CD1c-positive myeloid dendritic cell (primary cell): ENCODE measurements at regions not wholly inside any gene's neighbourhood (a gene's known extent, or its start where the extent isn't known, plus 50 kb on each side); places are given as distances from the start of the nearest gene placed in this dataset.

Experiments
- DNase-seq: peaks from one replicate; pipeline ENCODE4 v3.0.0-alpha.2; 2016; ENCODE audit errors: extremely low spot score

DNA sequence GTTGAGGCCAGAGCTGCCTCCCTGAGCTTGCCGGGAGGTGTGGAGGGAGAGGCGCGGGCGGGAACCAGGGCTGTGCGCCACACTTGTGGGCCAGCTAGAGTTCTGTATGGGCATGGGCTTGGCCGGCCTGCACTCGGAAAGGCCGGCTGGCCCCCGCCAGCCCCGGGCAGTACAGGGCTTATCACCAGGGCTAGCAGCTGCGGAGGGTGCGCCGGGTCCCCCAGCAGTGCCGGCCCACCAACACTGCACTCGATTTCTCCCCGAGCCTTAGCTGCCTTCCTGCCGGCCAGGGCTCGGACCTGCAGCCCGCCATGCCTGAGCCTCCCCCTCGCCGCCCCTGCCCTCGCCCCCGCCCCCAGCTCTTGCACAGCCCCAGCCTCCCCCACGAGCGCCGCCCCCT lies 472.7 kb downstream of the TFAP2A start:
- no peak for DNase-seq

DNA sequence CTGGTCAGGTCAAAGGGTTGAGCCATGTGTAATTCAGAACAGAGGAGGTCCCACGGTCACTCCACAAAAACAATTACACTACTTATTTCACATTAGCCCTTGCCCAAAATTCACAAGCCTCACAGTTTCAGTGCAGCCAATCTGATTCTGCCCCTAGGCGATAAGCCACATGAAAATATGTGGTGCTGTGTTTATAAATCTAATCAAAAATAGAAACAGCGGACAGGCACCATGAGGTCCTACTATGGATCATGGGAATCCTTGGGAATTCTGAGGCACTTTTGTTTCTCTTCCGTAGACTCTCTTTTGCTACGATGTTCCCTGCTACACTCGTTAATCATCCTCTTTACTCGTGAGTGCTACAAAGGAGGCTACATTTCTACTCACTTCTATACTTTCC lies 476.1 kb downstream of the TFAP2A start:
- no peak for DNase-seq

DNA sequence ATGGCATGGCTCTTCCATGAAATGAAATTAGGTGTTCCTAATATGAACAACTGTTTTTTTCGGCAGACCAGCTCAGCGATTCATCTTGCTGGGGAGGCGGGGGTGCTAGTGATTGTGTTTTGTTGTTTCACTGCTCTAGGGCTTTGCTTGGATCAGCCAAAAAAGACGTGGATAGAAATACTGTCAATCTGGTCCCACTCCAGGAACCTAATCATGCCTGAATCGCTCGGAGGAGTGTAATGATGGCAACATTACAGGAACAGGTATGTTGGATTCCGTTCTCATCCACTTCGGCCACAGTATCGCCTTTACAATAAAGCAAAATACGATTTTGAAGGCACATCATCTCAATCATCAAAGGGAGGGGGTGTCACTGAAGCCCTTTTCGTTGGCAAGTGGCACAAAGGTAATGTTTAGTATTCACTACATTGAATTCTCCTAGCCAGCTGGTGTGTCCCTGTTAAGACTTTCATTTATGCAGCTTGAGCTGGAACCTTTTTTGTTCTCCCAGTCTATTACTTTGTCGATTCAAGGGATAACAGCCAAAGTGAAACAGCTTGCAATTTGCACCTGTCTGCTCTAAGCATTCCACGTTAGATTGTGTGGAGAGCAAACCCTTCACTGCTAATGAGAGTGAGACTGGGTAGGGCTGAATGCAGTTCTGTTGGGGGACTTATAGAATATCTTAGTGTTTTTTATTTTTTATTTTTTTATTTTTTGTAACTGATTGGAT lies 477.7 kb downstream of the TFAP2A start:
- no peak for DNase-seq

DNA sequence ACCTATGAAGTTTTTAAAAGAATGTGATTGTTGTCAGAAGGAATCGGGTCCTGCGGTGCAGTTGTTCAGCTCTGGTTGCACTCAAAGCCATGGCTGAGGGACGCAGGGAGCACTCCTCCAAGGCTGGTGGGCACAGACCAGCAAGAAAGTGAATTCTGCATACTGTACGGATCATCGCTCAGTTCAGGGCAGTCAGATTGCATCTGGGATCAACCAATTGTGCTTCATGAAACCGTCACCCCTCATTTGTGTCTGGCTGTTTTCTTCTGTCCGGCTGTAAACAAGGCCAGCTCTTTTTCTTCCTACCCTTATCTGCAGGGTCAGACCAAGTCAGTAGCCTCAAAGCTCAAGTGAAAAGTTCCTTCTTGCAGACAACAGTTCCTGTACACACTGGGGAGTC lies 478.3 kb downstream of the TFAP2A start:
- DNase-seq = no peak

DNA sequence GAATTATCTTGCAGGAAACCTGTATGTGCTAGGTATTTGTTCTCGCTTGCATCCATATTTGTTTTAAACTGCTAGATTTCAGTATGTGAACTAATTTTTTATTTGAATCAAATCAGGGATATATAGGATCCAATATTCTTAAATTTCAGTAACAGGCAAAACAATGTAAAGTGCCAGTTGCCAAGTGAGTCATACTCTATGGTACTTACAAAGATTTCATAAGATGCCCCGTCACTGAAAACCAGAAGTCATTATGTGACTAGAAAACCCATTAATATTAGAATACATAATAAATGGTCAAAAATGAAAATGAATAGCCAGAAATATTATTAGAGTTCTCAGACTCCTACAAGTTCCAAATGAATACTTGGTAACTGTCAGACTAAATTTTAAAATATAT lies 481.2 kb downstream of the TFAP2A start:
- no peak for DNase-seq

DNA sequence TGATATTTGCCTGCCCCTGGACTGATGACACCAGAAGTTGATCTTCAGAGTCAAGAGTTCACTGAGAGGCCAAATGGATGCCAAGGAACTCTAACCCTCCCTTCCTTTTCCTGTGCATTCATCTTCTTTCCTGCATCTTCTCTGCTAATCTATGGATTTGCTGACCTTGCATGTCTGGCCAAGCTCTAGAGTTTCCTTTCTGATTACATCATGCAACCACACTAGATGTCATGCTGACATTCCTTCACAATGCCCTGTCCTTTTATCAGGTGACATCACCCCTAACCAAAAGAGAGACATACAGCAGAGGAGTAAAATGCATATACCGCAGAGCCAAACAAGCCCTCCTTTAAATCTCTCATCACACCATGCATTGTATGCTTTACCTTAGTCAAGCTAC lies 487.6 kb downstream of the TFAP2A start:
- DNase-seq = no peak

DNA sequence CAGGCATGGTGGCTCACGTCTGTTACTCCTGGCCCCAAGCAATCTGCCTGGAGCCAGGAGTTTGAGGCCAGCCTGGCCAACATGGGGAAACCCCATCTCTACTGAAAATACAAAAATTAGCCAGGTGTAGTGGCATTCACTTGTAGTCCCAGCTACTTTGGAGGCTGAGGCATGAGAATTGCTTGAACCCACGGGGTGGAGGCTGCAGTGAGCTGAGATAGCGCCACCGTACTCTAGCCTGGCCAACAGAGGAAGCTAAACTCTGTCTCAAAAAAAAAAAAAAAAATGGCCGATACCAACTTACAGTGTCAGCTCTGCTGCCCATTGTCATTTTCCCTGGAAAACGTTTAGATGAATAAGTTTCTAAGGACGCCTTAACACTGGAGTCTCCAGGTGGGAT lies 489.9 kb downstream of the TFAP2A start:
- no peak for DNase-seq

DNA sequence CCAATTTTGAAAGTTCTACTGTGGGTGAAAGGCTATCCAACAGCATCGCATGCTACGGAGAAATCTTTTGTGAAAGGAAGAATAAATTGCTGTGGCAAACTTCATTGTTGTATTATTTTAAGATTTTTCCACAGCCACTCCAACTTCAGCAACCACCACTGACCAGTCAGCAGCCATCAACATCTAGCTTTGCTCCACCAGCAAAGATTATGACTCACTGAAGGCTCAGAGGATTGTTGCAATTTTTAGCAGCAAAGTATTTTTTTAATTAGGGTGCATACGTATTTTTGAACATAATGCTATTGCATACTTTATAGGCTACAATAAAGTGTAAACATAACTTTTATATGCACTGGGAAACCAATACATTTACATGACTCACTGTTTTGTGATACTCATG lies 493.5 kb downstream of the TFAP2A start:
- no peak for DNase-seq

DNA sequence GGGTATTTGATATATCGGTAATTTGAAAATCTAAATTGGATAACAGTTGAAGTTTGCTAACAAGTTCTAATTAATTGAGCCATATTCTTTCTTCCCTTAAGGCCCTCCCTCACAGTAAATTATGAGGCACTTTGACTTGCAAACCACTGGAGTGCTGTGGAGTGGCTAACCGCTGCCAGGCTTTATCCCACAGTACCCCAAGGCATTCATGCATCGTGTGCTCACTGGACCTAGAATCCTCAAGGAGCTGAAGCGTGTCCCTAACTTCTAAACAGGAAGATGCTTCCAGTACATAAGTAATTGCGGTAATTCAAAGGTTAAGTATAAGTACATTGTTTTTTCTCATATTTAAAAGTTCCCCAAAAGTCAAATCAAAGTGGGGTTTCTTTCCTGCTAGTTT lies 499.9 kb downstream of the TFAP2A start:
- DNase-seq = no peak

DNA sequence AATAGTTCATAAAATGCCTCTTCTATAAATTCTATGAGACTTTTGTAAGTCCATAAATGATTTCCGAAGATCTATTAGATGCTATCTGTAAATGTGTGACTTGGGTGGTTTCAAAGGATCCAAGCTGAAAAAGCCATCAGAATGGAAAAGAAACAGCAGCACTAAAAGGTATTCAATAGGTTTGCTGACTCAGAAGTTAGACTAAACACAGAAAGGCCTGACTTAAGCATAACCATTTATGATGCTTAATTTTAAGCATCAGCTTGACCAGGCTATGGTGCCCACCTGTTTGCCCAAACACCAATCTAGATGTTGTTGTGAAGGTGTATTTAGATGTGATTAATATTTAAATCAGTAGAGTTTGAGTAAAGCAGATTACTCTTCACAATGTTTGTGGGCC lies 513.5 kb downstream of the TFAP2A start:
- DNase-seq = no peak

DNA sequence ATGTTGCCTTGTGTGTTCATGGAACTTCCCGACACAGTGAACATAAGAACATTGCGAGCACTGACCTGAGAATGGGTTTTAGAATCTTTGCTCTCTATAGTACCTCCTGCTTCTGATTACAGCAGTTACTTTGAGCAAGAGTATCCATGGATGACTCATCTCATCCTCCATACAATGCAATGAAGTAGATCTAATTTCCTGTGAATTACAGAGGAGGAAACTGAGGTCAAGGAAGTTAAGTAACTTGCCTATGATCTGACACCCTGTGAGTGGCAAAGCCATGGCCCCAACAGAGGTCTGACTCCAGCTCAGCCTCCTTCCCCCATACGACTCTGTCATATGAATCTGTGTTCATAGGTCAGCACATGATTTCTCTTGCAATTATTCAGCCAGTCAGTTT lies 518.1 kb downstream of the TFAP2A start:
- no peak for DNase-seq

DNA sequence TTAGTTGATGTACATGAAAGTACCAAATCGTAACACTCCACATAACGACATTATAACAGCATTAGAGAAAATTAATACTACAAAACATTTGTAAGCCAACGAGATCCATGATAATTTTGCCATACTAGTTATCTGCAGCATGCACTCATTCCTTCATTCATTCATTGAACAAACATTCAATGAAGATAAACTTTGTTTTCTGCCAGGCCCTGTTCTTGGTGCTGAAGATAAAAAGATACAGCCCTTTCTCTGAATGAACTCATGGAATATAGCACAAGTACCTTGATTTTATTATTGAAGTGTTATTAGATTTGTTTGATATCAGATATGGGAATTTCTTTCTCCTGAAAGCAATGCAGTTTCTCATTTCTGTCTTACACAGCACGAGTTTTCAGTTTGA lies 524.0 kb downstream of the TFAP2A start:
- DNase-seq = no peak

DNA sequence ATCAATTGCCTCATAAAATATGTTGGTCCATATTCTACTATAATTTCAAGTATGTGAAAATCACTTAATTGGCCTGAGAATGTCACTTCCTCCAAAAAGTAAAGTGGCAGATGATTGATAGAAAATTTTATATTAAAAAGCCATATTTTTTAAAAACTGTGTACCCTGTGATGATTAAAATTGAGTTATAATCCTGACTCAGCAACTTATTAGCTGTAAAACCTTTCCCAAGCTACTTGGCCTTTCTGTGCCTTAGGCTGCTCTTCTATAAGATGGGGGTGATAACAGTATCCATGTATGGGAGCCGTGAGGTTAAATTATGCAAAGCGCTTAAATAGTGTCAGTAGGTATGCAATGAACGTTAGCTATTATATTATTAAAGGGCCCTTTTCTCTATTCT lies 524.4 kb downstream of the TFAP2A start:
- DNase-seq = no peak

DNA sequence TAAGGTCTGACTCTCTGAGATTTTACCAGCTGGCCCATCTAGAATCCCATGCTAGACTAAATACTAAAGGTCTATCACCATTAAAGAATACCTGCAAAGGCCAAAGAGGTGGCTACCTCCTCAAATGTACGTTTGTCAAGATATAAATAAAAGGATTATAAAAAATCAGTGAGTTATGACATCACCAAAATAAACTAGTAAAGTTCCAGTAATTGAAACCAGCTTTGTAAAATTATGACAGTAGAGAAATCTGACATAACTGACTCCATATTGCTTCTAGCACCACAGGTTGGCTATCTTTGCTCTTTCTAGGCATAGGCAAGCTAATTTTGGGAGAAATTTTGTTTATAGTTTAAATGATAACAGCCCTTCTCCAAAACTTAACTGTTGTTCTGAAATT lies 536.3 kb downstream of the TFAP2A start:
- no peak for DNase-seq

DNA sequence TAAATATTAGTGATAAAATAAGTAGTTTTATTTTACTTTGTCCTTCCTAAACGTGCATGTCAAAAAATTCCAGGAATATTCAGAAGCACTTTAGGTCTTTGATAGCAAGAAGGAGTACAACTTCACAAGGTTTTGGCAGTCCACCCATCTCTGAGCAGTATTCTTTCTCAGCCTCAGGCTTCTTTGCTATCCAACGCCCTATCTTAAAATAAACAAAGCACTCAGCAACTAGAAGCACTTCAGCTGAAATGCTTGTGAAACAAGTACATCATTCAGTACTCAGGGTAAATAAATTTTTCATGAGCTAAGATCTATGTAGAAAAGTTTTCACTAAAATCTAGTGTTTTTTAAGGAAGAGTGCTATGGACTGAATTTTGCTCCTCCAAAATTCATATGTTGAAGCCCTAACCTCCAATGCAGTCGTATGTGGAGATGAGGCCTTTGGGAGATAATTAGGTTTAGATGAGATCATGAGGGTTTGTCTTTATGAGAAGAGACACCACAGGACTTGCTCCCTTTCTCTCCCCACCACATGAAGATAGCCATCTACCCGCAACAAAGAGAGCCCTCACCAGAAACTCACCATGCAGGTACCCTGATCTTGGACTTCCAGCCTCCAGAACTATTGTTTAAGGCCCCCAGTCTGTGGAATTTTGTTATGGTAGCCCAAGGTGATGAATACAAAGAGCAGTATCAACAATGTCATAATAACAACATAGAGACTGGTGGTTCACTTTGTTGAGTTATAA lies 539.1 kb downstream of the TFAP2A start:
- DNase-seq = no peak

DNA sequence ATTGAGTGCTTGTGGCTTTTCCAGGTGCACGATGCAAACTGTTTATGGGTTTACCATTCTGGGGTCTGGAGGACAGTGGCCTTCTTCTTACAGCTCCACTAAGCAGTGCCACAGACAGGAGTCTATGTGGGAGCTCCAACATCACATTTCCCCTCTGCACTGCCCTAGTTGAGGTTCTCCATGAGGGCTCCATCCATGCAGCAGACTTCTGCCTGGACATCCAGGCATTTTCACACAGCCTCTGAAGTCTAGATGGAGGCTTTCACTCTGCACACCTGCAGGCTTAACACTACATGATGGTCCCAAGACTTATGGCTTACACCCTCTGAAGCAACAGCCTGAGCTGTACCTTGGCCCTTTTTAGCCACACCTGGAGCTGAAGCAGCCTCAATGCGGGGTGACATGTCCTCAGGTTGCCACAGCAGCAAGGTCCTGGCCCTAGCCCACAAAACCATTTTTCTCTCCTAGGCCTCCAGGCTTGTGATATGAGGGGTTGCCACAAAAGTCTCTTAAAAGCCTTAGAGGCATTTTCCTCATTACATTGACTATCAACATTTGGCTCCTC lies 552.2 kb downstream of the TFAP2A start:
- no peak for DNase-seq

DNA sequence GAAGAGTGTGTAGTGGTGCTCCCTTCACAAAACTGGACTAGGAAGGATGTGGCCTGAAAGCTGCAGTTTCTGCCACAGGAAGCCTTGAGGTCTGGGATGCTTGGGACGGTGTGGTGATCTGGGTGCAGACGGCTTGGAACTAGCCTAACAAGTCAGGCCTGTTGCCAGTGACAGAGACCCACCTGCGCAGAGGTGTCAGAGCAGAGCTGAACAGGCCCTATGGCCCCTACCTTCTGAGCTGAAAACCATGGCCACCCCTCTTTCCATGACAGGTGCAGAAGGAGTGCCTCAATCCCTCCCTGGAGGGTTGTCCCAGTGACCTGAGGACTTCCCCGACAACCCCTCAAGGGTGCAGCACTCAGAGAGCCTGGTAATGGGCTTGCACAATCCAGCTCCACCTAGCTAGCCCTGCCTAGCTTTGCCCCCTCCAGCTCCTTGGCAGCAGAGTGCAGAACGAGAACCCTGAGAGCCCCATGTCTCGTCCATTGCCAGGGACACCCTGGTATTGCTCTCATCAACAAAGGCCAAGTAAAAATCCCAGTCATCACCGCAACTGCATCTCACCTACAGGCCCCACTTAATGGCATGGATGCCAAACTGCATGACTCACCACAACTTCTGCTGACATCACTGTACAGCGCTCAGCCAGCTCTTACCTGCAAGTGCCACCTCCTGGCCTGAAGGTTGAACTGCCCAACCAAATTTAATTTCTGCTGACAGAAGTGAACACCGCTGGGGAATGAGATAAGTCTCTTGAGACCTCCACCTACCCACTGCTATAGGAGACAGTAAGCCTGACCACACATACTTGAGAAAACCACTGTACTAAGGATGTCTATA lies 563.1 kb downstream of the TFAP2A start:
- no peak for DNase-seq

DNA sequence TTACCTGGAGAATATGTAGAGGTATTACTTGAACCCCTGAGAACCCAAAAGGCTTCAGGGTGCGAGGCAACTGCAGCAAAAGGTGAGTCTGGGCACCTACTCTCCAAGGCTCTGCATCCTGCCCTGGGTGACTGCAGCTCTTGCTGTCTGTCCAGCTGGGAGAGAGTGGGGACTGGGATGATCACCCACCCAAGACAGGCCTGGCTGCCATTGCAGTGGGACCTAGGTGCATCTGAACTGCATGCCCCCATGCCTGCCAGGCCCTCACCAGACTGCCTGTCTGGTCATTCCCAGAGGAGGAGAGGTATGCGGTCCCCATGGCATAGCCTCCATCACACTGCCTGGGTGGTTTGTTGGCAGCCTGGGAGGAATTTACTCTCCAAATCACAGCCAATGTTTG lies 563.9 kb downstream of the TFAP2A start:
- no peak for DNase-seq

DNA sequence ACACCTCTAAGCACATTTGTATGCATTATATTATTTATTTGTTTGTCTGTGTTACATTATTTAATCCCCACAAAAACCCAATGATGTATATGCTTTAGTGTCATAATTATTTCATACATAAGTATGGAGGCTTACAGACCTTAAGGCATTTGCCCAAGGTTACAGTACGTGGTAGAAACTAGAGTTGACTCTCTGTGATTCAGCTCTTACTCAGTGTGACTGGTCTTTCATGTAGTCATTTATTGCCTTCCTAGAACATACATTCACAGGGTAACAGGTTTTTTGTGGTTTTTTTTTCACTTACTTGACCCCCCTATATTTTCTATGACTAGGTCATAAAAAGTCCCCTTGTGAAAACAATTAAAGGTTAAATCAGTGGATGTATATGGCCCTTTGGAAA lies 566.8 kb downstream of the TFAP2A start:
- DNase-seq = no peak

DNA sequence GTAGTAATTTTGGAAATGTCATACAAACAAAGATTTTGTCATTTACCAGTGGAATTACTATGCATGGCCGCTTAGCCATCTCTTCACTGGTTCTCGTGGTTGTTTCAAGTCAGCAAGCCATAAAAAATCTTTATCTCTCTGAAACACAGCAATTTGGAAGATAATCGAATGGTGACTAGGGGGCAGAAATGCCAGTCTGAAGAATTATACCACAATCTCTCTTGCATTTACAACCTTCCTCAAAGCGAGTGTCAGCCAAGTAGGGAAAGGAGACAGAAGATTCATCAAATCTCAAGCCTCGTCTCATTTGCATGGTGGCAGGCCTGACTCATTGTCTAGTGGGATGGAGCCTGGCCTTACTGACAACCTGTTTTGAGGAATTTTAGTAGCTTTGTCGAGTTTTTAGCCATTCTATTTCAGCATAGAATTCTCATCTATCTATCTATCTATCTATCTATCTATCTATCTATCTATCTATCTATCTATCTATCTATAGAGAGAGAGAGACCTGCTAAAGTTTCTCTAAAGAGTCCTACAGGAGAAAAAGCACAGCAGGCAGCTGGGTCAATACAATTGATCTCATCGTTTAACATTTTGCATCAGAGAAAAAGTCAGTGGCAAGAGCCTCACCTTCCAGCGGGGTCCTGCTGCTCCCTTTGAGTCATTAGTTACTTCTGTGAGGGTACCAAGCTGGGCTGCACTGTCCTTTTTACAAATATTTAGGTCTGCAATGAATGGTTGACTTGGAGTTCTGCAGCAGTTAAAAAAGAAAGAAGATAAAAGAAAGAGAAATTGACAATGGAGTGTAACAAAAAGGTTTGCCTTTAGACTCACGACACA lies 572.8 kb downstream of the TFAP2A start:
- no peak for DNase-seq

DNA sequence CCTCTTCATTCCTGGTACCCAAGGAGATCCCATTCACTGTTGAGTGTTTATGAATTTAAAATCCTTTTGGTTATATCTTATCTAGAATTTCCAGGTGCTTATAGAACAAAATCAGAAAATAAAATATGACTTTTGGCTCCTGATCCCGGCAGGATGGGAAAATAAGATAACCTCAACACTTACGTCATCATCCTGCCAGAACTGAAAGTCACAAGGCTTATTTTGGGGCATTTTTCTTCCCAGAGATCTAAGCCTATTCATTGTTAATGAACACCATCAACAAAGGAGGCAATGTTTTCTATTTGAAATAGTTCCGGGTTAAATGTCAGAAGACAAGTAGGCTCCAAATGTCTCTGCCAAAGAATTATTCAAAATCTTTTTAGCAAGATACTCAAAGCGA lies 580.6 kb downstream of the TFAP2A start:
- no peak for DNase-seq

DNA sequence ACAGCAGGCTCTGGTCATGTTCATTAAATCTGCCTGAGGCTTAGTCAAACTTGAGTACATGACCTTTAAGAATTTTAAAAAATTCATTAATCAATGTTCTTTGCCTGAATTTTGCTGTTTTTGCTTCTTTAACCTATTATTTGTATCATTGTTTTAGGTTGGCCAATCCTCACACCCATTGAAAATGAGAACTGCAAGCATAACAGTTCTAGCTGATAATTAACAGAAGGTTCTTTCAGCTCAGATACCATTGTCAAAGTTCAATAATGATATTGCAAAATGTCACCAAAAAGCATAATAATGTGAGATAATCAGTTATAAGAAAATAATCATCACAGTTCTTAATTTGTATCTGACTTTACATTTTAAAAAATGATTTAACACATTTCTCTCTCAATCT lies 583.1 kb downstream of the TFAP2A start:
- no peak for DNase-seq
